ENCODE measurements at regions not wholly inside any gene's neighbourhood (a gene's known extent, or its start where the extent isn't known, plus 50 kb on each side); places are given as distances from the start of the nearest gene placed in this dataset.

- H3K9me3 ChIP-seq (ENCODE audit: insufficient read depth in 2 of 2, low read depth in 1 of 2, low read length in 1 of 2): no peaks in the 10 kb centered on the region
- no peak overlapping the region for H2BK120ac ChIP-seq (replicated peaks; ENCODE audit: low read depth, low read length)
- no peak overlapping the region for H3K18ac ChIP-seq (ENCODE audit: extremely low read depth, low read length)
- H2AK5ac ChIP-seq (ENCODE audit: low read depth, low read length): no peak overlapping the region
- CTCF ChIA-PET (ENCODE audit: partially characterized antibody): interaction anchor here (0.7 to 1.3 kb wide), 3 partner anchors 60 to 404 kb away, joined by 3 to 4 read pairs (median 3); no protein-coding TSS in a partner anchor
- WGBS, 2 experiments (ENCODE audit: extremely low coverage in 1 of 2, insufficient coverage in 1 of 2, insufficient read length in 1 of 2, insufficient replicate concordance in 2 of 2, low coverage in 1 of 2, low lambda C conversion rate in 2 of 2, missing lambda C conversion rate in 1 of 2): 96% methylated on average over 2 of the region's 2 CpGs; no CpG with 5 or more reads in 1 of the 2 experiments
- H2BK20ac ChIP-seq (ENCODE audit: low read length): no peak overlapping the region
- H2BK15ac ChIP-seq (ENCODE audit: low read length): no peak overlapping the region
- no peaks in the 10 kb centered on the region for H3K79me1 ChIP-seq (ENCODE audit: low read depth, low read length)
- no peaks in the 10 kb centered on the region for H3K23me2 ChIP-seq (ENCODE audit: low read depth, low read length)
- H4K91ac ChIP-seq (replicated peaks; ENCODE audit: insufficient read length, low read length): no peak overlapping the region
- no peak overlapping the region for H3K27ac ChIP-seq (ENCODE audit: low read depth, low read length)
- POLR2A ChIA-PET (ENCODE audit: partially characterized antibody): no interaction called here
- H3K4ac ChIP-seq (replicated peaks; ENCODE audit: insufficient read length, low read depth, low read length): no peak overlapping the region
- H3K14ac ChIP-seq (ENCODE audit: insufficient read length): no peak overlapping the region
- no peak overlapping the region for H4K5ac ChIP-seq (ENCODE audit: insufficient read length, low read depth, low read length)
- H2BK5ac ChIP-seq (ENCODE audit: low read depth, low read length): no peak overlapping the region
- no peaks in the 10 kb centered on the region for H3K4me1 ChIP-seq (replicated peaks in 1 of 4; ENCODE audit: control insufficient read depth in 3 of 4, insufficient read depth in 4 of 4, low read length in 3 of 4)
- H2AFZ ChIP-seq (ENCODE audit: low read length): no peak overlapping the region
- H3K56ac ChIP-seq (replicated peaks; ENCODE audit: insufficient read length, low read depth, low read length): no peak overlapping the region
- H3K79me2 ChIP-seq (ENCODE audit: control insufficient read depth in 1 of 2, insufficient read depth in 2 of 2, low read length in 2 of 2): no peaks in the 10 kb centered on the region
- no peaks in the 10 kb centered on the region for H3K36me3 ChIP-seq (ENCODE audit: control insufficient read depth in 2 of 4, insufficient read depth in 4 of 4, low read length in 3 of 4)
- FAIRE-seq: no peak
- no peak for DNase-seq (ENCODE audit: low read depth in 1 of 2, low spot score in 2 of 2)
- no peak overlapping the region for H2BK12ac ChIP-seq (ENCODE audit: low read depth, low read length)
- no peak overlapping the region for H3K23ac ChIP-seq (ENCODE audit: insufficient read length)
- no peak overlapping the region for H4K8ac ChIP-seq (ENCODE audit: extremely low read depth, insufficient read depth, low read length)
- TF ChIP-seq, protein P1, sequence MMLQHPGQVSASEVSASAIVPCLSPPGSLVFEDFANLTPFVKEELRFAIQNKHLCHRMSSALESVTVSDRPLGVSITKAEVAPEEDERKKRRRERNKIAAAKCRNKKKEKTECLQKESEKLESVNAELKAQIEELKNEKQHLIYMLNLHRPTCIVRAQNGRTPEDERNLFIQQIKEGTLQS (IDR thresholded peaks at IDR 0.05; ENCODE audit: insufficient read depth, low read depth, low read length): no peak
- no peak for TF ChIP-seq HDAC2 (IDR thresholded peaks at IDR 0.05; ENCODE audit: borderline replicate concordance in 1 of 2, low read depth in 2 of 2, low read length in 2 of 2)
- TF ChIP-seq POU5F1 (IDR thresholded peaks at IDR 0.05; ENCODE audit: low read depth, low read length): no peak
- no peak for TF ChIP-seq BACH1 (IDR thresholded peaks at IDR 0.05; ENCODE audit: low read length)
- TF ChIP-seq KDM4A (IDR thresholded peaks at IDR 0.05; ENCODE audit: low read depth, low read length, severe bottlenecking): no peak
- no peak for TF ChIP-seq ZNF274 (IDR thresholded peaks at IDR 0.05; ENCODE audit: borderline replicate concordance, extremely low read depth, low read length)
- TF ChIP-seq TEAD4 (IDR thresholded peaks at IDR 0.05; ENCODE audit: low read depth, low read length): no peak
- TF ChIP-seq, protein P2, sequence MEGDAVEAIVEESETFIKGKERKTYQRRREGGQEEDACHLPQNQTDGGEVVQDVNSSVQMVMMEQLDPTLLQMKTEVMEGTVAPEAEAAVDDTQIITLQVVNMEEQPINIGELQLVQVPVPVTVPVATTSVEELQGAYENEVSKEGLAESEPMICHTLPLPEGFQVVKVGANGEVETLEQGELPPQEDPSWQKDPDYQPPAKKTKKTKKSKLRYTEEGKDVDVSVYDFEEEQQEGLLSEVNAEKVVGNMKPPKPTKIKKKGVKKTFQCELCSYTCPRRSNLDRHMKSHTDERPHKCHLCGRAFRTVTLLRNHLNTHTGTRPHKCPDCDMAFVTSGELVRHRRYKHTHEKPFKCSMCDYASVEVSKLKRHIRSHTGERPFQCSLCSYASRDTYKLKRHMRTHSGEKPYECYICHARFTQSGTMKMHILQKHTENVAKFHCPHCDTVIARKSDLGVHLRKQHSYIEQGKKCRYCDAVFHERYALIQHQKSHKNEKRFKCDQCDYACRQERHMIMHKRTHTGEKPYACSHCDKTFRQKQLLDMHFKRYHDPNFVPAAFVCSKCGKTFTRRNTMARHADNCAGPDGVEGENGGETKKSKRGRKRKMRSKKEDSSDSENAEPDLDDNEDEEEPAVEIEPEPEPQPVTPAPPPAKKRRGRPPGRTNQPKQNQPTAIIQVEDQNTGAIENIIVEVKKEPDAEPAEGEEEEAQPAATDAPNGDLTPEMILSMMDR (IDR thresholded peaks at IDR 0.05; ENCODE audit: control extremely low read depth in 1 of 3, insufficient read depth in 1 of 3, low read depth in 1 of 3, low read length in 3 of 3): no peak
- TF ChIP-seq CBX8 (IDR thresholded peaks at IDR 0.05; ENCODE audit: borderline replicate concordance, low read depth, low read length): no peak
- no peaks in the 10 kb centered on the region for H3K27me3 ChIP-seq (replicated peaks in 1 of 4; ENCODE audit: control insufficient read depth in 3 of 4, extremely low read depth in 1 of 4, insufficient read depth in 3 of 4, low read length in 3 of 4)
- no peak overlapping the region for H3K4me3 ChIP-seq (ENCODE audit: extremely low read depth in 1 of 4, insufficient read depth in 2 of 4, low read depth in 3 of 4, low read length in 4 of 4)
- no peaks in the 10 kb centered on the region for H4K20me1 ChIP-seq (replicated peaks in 1 of 2; ENCODE audit: control insufficient read depth in 1 of 2, insufficient read depth in 2 of 2, low read length in 2 of 2)
- no peak overlapping the region for H3K9ac ChIP-seq (replicated peaks in 1 of 4; ENCODE audit: extremely low read depth in 1 of 4, low read depth in 3 of 4, low read length in 3 of 4)
- H3K4me2 ChIP-seq (ENCODE audit: insufficient read depth in 1 of 2, low read depth in 2 of 2, low read length in 2 of 2): no peak overlapping the region
Measured at GRCh38 chr9:7454624-7455023, 345.0 kb downstream of the DMAC1 start.

All from H1 (cell line).